Body of pancreas (tissue), 4 donors: ENCODE measurements at regions not wholly inside any gene's neighbourhood (a gene's known extent, or its start where the extent isn't known, plus 50 kb on each side); places are given as distances from the start of the nearest gene placed in this dataset.

Source experiments
- POLR2A ChIP-seq, 3 donors: fragments of 450-650 bp; IDR thresholded peaks; one replicate each; pipeline ENCODE4 v1.6.1; 2016; ENCODE audit warnings: antibody characterized with exemption in 3 of 3, mild to moderate bottlenecking in 2 of 3
- TF ChIP-seq, protein P1 (sequence below), 7 experiments: fragments of 450-650 bp in 4 of 7; fragments of 200-600 bp in 3 of 7; sonication (generic) in 3 of 7; IDR thresholded peaks; one replicate each; pipeline ENCODE4 v1.5.1; 2016 to 2019; ENCODE audit warnings: antibody characterized with exemption in 7 of 7

DNA sequence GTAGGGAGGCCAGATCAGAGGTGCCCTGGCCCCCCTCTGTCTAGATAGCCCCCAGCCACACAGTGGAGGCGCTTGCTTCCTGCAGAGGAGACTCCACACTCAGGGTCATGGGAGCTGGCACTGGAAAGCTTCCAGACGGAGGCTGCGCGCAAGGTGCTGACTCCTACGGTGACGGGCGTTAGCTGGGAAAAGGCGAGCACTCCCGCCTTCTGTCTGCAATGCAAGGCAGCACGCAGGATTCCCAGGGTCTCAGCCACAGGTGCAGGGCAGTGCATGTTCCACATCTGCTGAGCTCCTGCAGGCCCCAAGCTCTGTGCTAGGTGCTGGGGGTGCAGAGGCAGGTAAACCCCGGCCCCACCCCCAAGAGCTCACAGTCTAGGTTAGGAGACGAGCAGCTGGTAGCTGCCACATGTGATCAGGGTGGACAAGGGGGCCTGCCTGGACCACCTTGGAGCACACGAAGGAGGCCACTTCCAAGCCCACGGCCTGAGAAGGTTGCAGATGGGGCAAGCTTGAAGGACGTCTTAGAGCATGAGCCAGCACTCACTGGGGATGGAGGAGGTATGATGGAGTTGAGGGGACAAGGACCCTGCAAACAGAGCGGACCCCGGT lies 310.9 kb upstream of the DIO3 start:
- TF ChIP-seq, protein P1, sequence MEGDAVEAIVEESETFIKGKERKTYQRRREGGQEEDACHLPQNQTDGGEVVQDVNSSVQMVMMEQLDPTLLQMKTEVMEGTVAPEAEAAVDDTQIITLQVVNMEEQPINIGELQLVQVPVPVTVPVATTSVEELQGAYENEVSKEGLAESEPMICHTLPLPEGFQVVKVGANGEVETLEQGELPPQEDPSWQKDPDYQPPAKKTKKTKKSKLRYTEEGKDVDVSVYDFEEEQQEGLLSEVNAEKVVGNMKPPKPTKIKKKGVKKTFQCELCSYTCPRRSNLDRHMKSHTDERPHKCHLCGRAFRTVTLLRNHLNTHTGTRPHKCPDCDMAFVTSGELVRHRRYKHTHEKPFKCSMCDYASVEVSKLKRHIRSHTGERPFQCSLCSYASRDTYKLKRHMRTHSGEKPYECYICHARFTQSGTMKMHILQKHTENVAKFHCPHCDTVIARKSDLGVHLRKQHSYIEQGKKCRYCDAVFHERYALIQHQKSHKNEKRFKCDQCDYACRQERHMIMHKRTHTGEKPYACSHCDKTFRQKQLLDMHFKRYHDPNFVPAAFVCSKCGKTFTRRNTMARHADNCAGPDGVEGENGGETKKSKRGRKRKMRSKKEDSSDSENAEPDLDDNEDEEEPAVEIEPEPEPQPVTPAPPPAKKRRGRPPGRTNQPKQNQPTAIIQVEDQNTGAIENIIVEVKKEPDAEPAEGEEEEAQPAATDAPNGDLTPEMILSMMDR (IDR thresholded peaks at IDR 0.05) = no peak
- TF ChIP-seq POLR2A (IDR thresholded peaks at IDR 0.05) = no peak
